LNCAP (cell line): ENCODE measurements at regions not wholly inside any gene's neighbourhood (a gene's known extent, or its start where the extent isn't known, plus 50 kb on each side); places are given as distances from the start of the nearest gene placed in this dataset.

ENCODE experiments used
- TF ChIP-seq, protein P1 (sequence below): fragments of 450-650 bp; IDR thresholded peaks from 2 replicates; pipeline ENCODE4 v1.5.1; 2017; ENCODE audit warnings: mild to moderate bottlenecking

DNA sequence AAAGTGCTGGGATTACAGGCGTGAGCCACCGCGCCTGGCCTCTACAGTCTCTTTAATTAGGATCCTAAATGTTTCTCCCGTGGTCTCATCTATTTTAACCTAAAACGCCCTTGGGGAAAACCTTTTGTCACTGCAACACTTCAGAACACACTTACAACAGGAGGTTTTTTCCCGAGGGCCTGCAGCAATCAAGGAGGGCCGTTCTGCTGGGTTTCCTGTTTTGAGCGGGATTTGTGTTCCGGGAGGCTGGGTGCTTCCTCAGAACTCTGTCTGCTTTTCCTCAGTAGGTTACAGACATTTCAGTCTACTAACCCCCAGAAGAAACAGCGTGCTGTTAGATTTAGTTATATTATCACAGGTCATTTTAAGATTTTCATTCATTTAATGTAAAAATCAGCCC, 65.4 kb upstream of the IRX4 start:
- TF ChIP-seq, protein P1, sequence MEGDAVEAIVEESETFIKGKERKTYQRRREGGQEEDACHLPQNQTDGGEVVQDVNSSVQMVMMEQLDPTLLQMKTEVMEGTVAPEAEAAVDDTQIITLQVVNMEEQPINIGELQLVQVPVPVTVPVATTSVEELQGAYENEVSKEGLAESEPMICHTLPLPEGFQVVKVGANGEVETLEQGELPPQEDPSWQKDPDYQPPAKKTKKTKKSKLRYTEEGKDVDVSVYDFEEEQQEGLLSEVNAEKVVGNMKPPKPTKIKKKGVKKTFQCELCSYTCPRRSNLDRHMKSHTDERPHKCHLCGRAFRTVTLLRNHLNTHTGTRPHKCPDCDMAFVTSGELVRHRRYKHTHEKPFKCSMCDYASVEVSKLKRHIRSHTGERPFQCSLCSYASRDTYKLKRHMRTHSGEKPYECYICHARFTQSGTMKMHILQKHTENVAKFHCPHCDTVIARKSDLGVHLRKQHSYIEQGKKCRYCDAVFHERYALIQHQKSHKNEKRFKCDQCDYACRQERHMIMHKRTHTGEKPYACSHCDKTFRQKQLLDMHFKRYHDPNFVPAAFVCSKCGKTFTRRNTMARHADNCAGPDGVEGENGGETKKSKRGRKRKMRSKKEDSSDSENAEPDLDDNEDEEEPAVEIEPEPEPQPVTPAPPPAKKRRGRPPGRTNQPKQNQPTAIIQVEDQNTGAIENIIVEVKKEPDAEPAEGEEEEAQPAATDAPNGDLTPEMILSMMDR: no peak

DNA sequence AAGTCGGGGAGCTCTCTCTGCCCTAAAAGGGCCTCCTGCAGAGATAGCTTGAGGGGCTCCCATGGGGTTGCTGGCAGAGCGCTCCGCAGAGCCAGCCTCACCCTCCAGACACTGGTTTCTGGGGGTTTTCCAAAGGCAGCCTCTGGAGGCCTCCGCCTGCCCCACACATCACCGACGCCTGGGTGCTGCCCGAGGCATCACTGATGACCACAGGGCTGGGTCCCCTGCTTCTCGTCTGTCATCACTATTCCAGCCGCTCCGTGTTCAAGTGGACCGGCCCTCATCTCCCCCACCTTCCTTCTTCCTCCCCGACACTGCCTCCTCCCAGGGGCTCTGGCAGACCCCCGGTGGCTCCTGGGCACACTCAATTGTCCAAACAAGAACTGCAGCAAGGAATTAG, 64.1 kb upstream of the IRX4 start:
- TF ChIP-seq, protein P1: no peak

DNA sequence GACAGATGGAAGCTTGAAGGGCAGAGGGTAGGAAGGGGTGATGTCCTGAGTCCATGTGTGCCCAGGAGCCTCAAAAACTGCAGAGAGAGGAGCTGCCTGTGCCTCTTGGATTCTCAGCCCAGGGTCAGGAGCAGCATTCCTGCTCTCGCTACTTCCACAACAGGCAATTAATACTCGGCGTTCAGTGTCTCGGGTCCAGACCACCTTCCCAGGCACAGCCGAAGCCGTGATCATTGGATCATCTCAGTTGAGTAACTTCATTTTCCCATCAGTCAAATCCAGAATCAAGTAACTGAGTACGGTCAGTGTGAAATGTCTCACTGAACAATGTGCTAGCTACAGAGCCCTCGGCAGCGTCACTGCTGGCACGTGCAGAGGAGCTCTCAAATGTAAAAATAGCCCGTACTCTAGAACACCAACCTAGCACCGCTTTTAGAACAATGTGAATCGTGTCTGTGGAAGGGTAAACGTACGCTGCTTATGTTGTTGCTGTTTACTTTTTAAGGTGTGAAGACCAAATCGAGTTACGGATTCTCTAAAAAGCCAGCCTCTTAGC, 63.5 kb upstream of the IRX4 start:
- TF ChIP-seq, protein P1: no peak

DNA sequence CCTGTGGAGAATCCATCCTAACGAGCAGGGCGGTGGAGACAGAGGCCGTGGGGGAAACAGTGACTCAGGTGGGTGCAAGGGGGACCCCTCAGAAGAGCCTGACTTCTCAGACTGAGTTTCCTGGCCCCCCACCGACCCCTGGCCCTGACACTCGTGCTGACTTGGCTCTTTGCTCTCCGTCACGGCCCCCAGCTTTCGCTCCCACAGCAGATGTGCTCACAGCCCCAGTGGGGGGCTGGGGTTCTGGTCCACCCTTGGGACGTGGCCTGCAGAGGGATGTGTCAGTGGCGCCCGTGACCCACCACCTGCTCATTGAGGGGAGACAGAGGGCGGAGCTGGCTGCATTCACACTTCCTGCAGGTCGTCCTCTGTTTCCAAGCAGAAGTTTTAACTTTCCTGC, 62.9 kb upstream of the IRX4 start:
- TF ChIP-seq, protein P1: no peak

DNA sequence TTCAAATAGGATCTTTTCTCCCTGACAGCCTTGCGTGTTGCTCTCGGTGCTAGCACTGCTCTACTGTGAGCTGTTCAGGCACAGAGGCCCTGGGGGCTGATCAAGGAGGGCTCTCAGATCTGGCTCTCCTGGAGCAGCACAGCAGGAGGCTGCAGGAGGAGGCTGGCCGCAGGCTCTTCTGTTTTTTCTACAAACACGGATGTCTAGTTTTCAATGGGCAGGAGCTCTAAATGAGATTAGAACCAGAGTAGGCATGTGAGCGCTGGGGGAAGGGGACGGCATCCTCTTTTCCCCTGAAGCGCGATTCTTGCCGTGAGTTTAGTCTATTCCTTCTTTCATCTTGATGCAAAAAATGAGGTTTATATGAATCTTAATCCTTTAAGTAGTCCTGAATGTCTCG, 61.7 kb upstream of the IRX4 start:
- TF ChIP-seq, protein P1: no peak

DNA sequence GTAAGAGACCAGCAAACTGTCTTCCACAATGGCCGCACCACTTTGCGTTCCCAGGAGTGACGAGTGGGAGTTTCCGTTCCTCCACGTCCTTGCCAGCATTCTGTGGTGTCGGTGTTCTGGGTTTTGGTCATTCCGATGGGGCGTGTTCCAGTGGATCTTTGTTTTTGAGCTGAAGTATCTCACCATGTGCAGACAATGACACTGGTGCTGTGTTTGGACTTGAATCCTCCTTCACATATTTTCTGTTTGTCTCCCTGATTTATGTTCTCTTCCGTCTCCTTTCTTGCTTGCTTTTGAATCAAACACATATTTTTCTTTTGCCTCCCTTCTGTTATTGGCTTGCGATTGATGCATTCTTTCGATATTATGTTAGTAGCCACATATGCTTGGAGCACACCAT, 60.8 kb upstream of the IRX4 start:
- TF ChIP-seq, protein P1: no peak

DNA sequence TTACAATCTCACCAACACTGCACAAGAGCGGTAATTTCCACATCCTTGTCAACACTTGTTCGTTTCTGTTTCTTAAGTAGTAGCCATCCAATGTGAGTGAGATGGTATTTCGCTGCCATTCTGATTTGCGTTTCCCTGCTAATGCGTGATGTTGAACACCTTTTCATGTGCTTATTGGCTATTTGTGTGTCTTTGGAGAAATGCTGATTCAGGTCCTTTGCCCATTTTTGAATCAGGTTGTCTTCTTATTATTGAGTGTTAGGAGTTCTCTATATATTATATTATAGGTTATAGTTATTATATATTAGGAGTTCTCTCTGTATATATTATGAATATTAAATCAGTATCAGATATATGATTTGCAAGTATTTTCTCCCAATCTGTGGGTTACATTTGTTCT, 59.9 kb upstream of the IRX4 start:
- TF ChIP-seq, protein P1: no peak

DNA sequence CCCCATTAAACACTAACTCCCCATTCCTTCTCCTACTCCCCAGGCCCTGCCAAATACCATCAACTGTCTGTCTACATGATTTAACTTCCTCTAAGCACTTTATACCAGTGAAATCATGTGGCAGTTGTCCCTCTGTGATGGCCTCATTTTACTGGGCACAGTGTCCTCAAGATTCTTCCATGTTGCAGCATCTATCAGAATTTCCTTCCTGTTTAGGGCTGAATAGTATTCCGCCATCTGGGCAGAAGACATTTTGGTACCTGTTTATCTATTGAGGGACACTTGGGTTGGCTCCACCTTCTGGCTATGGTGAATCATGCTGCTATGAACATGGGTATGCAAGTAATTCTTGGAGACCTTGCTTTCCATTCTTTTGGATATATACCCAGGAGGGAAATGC, 59.4 kb upstream of the IRX4 start:
- TF ChIP-seq, protein P1: no peak
